CD4-positive, alpha-beta T cell (primary cell): ENCODE measurements at regions not wholly inside any gene's neighbourhood (a gene's known extent, or its start where the extent isn't known, plus 50 kb on each side); places are given as distances from the start of the nearest gene placed in this dataset.

Experiments
- ATAC-seq: fragments of 200-7000 bp; cut with Tn5 transposase; one replicate; pipeline ENCODE4 v1.10.0; 2022; ENCODE audit warnings: mild to moderate bottlenecking; ENCODE audit not compliant: poor library complexity
- CTCF ChIA-PET: fragments of 350-600 bp; sonication (Branson Sonifier 250); formaldehyde crosslinking; loops from one replicate; lab custom pipeline; 2021; ENCODE audit warnings: antibody characterized with exemption, inconsistent platforms; lab: Charles Lee
- POLR2A ChIA-PET: fragments of 350-600 bp; sonication (Branson Sonifier 250); formaldehyde crosslinking; loops from one replicate; lab custom pipeline; 2021; ENCODE audit warnings: antibody characterized with exemption, inconsistent platforms; lab: Charles Lee
- DNase-seq, 14 experiments: peaks; one replicate each; pipeline ENCODE4 v3.0.0-alpha.2; 2013 to 2020; ENCODE audit warnings: mixed read lengths in 2 of 14
- H3K27ac ChIP-seq, 2 donors: one replicate each; pipeline versions ENCODE4 v1.5.1 to v1.7.0; 2013; ENCODE audit warnings: low read length in 2 of 2, low read depth in 1 of 2, mild to moderate bottlenecking in 1 of 2
- H3K27me3 ChIP-seq, 2 experiments: 1 replicate in 1 of 2; 2 replicates in 1 of 2; pipeline versions ENCODE4 v1.6.1 to v1.7.0; 2013; ENCODE audit warnings: low read length in 2 of 2, control low read depth in 1 of 2, mild to moderate bottlenecking in 1 of 2, moderate library complexity in 1 of 2; ENCODE audit not compliant: insufficient read depth in 2 of 2, control insufficient read depth in 1 of 2
- H3K36me3 ChIP-seq: one replicate; pipeline ENCODE4 v1.6.1; 2013; ENCODE audit warnings: low read length, control low read depth; ENCODE audit not compliant: insufficient read depth
- H3K4me1 ChIP-seq: one replicate; pipeline ENCODE4 v1.6.1; 2013; ENCODE audit warnings: low read length, control low read depth; ENCODE audit not compliant: insufficient read depth
- H3K4me3 ChIP-seq: one replicate; pipeline ENCODE4 v1.5.1; 2013; ENCODE audit warnings: mild to moderate bottlenecking, low read length, moderate library complexity
- H3K9me3 ChIP-seq, 2 experiments: 1 replicate in 1 of 2; 2 replicates in 1 of 2; pipeline versions ENCODE4 v1.6.1 to v1.7.0; 2013; ENCODE audit warnings: low read length in 2 of 2, mild to moderate bottlenecking in 2 of 2, control low read depth in 1 of 2, moderate library complexity in 1 of 2; ENCODE audit not compliant: control insufficient read depth in 1 of 2, insufficient read depth in 1 of 2
- H3K27ac Mint-ChIP-seq: one replicate; pipeline ENCODE4 v1.8.0; 2020; ENCODE audit warnings: mixed read lengths
- H3K27me3 Mint-ChIP-seq: one replicate; pipeline ENCODE4 v1.8.0; 2021; ENCODE audit warnings: mixed read lengths
- H3K36me3 Mint-ChIP-seq: one replicate; pipeline ENCODE4 v1.8.0; 2021; ENCODE audit warnings: low read depth, mixed read lengths
- H3K4me1 Mint-ChIP-seq: one replicate; pipeline ENCODE4 v1.8.0; 2021; ENCODE audit warnings: low read depth, mixed read lengths
- H3K4me3 Mint-ChIP-seq: one replicate; pipeline ENCODE4 v1.8.0; 2020; ENCODE audit warnings: mild to moderate bottlenecking, mixed read lengths
- H3K9me3 Mint-ChIP-seq: one replicate; pipeline ENCODE4 v1.8.0; 2020; ENCODE audit warnings: mixed read lengths
- intact Hi-C, 2 experiments: fragments of 100-400 bp; cut with DNase I in 1 of 2; cut with micrococcal nuclease in 1 of 2; formaldehyde crosslinking; loops; one replicate each; pipeline versions ENCODE4 v1.15.1 to v1.9.0; 2023 to 2025; cut with DNase I, micrococcal nuclease
- TF ChIP-seq, protein P1 (sequence below): fragments of 200-600 bp; IDR thresholded peaks from one replicate; pipeline ENCODE4 v1.8.0; 2022; ENCODE audit warnings: antibody characterized with exemption, mild to moderate bottlenecking

DNA sequence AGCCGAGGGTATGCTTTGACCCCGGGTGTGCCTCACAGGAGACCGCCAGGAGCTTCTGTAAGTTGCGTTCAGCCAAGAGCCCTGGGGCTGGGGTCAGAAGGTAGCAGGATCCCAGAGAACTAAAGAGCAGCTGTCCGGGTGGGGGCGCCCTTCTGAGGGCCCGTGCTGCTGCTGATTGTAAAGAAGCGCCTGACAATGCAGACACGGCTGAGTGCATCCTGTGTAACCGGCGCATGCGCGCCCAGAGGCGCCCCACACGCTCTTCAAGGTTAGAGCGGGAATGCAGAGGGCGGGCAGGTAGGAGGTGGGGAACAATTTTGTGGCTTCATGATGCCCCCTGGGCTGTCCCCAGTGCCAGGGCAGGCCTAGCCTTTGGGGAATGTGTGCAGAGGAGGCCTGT is 210.2 kb upstream of the CTBP2 start:
- Mint-ChIP-seq H3K4me3 (no peak overlapping the region), H3K36me3 (no peaks in the 10 kb centered on the region), H3K27me3 (no peaks in the 10 kb centered on the region), H3K9me3 (no peaks in the 10 kb centered on the region), H3K4me1 (no peaks in the 10 kb centered on the region), H3K27ac (no peak overlapping the region)
- TF ChIP-seq, protein P1, sequence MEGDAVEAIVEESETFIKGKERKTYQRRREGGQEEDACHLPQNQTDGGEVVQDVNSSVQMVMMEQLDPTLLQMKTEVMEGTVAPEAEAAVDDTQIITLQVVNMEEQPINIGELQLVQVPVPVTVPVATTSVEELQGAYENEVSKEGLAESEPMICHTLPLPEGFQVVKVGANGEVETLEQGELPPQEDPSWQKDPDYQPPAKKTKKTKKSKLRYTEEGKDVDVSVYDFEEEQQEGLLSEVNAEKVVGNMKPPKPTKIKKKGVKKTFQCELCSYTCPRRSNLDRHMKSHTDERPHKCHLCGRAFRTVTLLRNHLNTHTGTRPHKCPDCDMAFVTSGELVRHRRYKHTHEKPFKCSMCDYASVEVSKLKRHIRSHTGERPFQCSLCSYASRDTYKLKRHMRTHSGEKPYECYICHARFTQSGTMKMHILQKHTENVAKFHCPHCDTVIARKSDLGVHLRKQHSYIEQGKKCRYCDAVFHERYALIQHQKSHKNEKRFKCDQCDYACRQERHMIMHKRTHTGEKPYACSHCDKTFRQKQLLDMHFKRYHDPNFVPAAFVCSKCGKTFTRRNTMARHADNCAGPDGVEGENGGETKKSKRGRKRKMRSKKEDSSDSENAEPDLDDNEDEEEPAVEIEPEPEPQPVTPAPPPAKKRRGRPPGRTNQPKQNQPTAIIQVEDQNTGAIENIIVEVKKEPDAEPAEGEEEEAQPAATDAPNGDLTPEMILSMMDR = no peak
- ATAC-seq (no peak), DNase-seq (no peak)
- Histone ChIP-seq H3K4me1 (no peaks in the 10 kb centered on the region), H3K4me3 (no peak overlapping the region), H3K9me3 (peaks cover 0 to 13% of the 10 kb centered on the region in 2 experiments), H3K36me3 (no peaks in the 10 kb centered on the region), H3K27me3 (no peaks in the 10 kb centered on the region), H3K27ac (no peak overlapping the region)
- CTCF ChIA-PET = no interaction called here
- POLR2A ChIA-PET = no interaction called here
- intact Hi-C loops = no loop called here

DNA sequence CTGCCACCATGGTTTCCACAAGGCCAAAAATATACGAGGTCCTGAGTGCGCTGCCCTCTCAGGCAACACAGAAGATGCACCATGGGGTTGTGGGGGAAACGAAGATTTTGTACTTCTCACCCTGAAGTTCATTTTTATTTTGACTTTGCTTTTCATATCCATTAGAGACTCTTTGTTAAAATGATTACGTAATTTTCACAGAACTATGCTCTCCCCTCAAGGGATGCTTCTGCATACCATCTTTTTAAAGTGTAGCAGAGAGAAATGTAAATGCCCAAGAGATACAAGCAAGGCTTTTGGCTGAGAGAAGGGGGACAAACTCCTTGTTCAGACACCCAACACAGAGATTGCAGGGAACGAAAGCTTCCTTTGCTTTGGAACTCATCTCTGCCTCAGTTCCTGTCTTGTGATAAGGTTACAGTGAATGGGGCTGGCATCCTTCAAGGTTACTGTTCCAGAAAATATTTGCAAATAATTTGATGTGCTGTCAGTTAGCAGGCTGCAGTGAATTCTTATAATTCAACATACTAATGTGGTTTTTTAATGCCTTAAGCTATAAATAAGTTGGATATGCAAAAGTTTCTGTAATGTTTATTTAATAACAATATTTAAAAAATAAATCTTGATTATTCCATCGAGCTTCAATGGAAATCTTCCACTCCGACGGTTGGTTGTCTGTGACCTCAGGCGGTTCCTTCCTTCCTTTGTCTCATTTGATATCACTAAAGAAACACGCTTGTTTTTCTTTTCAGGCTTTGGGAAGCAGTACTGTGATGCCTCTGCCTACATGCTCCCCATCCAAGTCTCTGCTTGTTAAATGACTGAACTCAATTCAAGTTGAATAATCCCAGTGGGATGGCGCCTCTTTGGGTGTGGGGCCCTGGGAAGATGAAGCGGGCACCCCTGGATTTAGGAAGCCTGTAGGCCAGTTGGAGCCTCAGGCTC is 209.3 kb upstream of the CTBP2 start:
- ChIA-PET CTCF (no interaction called here), POLR2A (no interaction called here)
- Histone ChIP-seq H3K27ac (no peak overlapping the region), H3K4me1 (no peaks in the 10 kb centered on the region), H3K4me3 (no peak overlapping the region), H3K9me3 (peaks cover 0 to 13% of the 10 kb centered on the region in 2 experiments), H3K36me3 (no peaks in the 10 kb centered on the region), H3K27me3 (no peaks in the 10 kb centered on the region)
- no peak overlapping the region for H3K27ac Mint-ChIP-seq
- no peaks in the 10 kb centered on the region for H3K9me3 Mint-ChIP-seq
- ATAC-seq (no peak), DNase-seq (no peak)
- H3K4me3 Mint-ChIP-seq = no peak overlapping the region
- H3K36me3 Mint-ChIP-seq = no peaks in the 10 kb centered on the region
- H3K27me3 Mint-ChIP-seq = no peaks in the 10 kb centered on the region
- no peaks in the 10 kb centered on the region for H3K4me1 Mint-ChIP-seq
- TF ChIP-seq, protein P1 = no peak
- intact Hi-C loops = no loop called here

DNA sequence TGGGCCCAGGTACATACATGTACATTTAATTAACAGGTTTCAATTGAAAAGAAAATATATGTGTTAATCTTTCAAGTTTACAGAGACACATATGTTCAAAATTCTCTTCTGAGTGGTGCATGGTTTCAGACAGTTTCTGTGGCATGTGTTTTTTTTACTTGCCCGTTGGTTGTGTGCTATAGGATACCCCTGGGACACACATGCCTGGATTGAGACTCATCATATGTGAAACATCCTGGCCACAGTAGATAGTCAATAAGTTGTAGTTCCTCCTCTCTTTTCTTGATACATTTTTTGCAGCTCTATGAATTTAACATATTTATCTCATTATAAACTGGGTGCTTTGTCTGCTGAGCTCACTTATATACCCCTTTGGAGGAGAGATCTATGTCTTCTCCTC is 207.8 kb upstream of the CTBP2 start:
- Histone ChIP-seq H3K4me1 (no peaks in the 10 kb centered on the region), H3K4me3 (no peak overlapping the region), H3K9me3 (peaks cover 0 to 13% of the 10 kb centered on the region in 2 experiments), H3K27me3 (no peaks in the 10 kb centered on the region), H3K36me3 (no peaks in the 10 kb centered on the region), H3K27ac (no peak overlapping the region)
- ChIA-PET CTCF (no interaction called here), POLR2A (no interaction called here)
- ATAC-seq (no peak), DNase-seq (no peak)
- no peaks in the 10 kb centered on the region for H3K9me3 Mint-ChIP-seq
- no peaks in the 10 kb centered on the region for H3K4me1 Mint-ChIP-seq
- H3K27ac Mint-ChIP-seq = no peak overlapping the region
- intact Hi-C loops = no loop called here
- H3K27me3 Mint-ChIP-seq = no peaks in the 10 kb centered on the region
- H3K36me3 Mint-ChIP-seq = no peaks in the 10 kb centered on the region
- H3K4me3 Mint-ChIP-seq = no peak overlapping the region
- TF ChIP-seq, protein P1 = no peak
